Adipocyte (in vitro differentiated cells): ENCODE measurements at regions not wholly inside any gene's neighbourhood (a gene's known extent, or its start where the extent isn't known, plus 50 kb on each side); places are given as distances from the start of the nearest gene placed in this dataset.

ENCODE experiments used
- DNase-seq: peaks from one replicate; pipeline ENCODE4 v3.0.0-alpha.2; 2015; ENCODE audit warnings: low read depth
- H3K27me3 ChIP-seq: replicated peaks from 2 replicates; pipeline ENCODE4 v1.7.0; 2013; ENCODE audit warnings: mild to moderate bottlenecking, low read length, moderate library complexity; ENCODE audit not compliant: control insufficient read depth, insufficient read depth
- H3K36me3 ChIP-seq: 2 replicates; pipeline ENCODE4 v1.7.0; 2013; ENCODE audit warnings: low read length, mild to moderate bottlenecking, moderate library complexity; ENCODE audit not compliant: control insufficient read depth, insufficient read depth, severe bottlenecking
- H3K4me1 ChIP-seq: 2 replicates; pipeline ENCODE4 v1.7.0; 2013; ENCODE audit warnings: mild to moderate bottlenecking, low read length, moderate library complexity; ENCODE audit not compliant: control insufficient read depth, insufficient read depth
- H3K4me3 ChIP-seq: 2 replicates; pipeline ENCODE4 v1.7.0; 2013; ENCODE audit warnings: mild to moderate bottlenecking, low read length, moderate library complexity
- H3K9ac ChIP-seq: 2 replicates; pipeline ENCODE4 v1.7.0; 2013; ENCODE audit warnings: mild to moderate bottlenecking, low read length, moderate library complexity
- H3K9me3 ChIP-seq: 2 replicates; pipeline ENCODE4 v1.7.0; 2013; ENCODE audit warnings: mild to moderate bottlenecking, low read length, moderate library complexity; ENCODE audit not compliant: control insufficient read depth

GRCh38 chr1:178020968-178021640 lies 51.2 kb upstream of the SEC16B start:
- Histone ChIP-seq H3K9me3 (peaks cover 6% of the 10 kb centered on the region), H3K4me1 (peaks cover 7% of the 10 kb centered on the region), H3K27me3 (no peaks in the 10 kb centered on the region), H3K4me3 (no peak overlapping the region), H3K9ac (no peak overlapping the region), H3K36me3 (peaks cover 42% of the 10 kb centered on the region)
- DNase-seq: no peak

- DNase-seq: no peak
- Histone ChIP-seq H3K4me1 (peaks cover 7% of the 10 kb centered on the region), H3K9ac (no peak overlapping the region), H3K36me3 (peaks cover 34% of the 10 kb centered on the region), H3K9me3 (peaks cover 6% of the 10 kb centered on the region), H3K27me3 (no peaks in the 10 kb centered on the region), H3K4me3 (no peak overlapping the region)
These were observed 52.1 kb upstream of the SEC16B start for GRCh38 chr1:178021950-178022349.

DNA sequence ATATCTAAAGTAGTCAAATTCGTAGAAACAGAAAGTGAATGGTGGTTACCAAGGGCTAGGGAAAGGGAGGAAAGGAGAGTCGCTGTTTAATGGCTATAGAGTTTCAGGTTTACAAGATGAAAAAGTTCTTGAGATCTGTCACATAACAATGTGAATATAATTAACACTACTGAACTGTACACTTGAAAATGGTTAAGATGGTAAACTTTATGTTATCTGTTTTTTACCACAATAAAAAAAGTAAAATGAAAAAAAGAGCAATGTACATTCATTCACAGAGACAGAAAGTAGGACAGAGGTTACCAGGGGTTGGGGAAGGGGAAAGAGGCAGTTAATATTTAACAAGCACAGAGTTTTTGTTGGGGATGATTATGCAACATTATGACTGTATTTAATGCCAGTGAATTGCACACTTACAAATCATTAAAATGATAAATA lies 53.3 kb upstream of the SEC16B start:
- H3K4me1 ChIP-seq: peaks cover 7% of the 10 kb centered on the region
- H3K36me3 ChIP-seq: peaks cover 27% of the 10 kb centered on the region
- no peak overlapping the region for H3K9ac ChIP-seq
- no peak for DNase-seq
- H3K4me3 ChIP-seq: peak overlapping the region; percentile 29
- H3K27me3 ChIP-seq: no peaks in the 10 kb centered on the region
- H3K9me3 ChIP-seq: no peaks in the 10 kb centered on the region

GRCh38 chr1:178024504-178024903 lies 54.6 kb upstream of the SEC16B start:
- peaks cover 27% of the 10 kb centered on the region for H3K36me3 ChIP-seq
- H3K27me3 ChIP-seq: no peaks in the 10 kb centered on the region
- H3K4me3 ChIP-seq: no peak overlapping the region
- no peak for DNase-seq
- peaks cover 7% of the 10 kb centered on the region for H3K4me1 ChIP-seq
- H3K9ac ChIP-seq: no peak overlapping the region
- no peaks in the 10 kb centered on the region for H3K9me3 ChIP-seq

- H3K4me1 ChIP-seq: peaks cover 14% of the 10 kb centered on the region
- peaks cover 22% of the 10 kb centered on the region for H3K36me3 ChIP-seq
- H3K27me3 ChIP-seq: no peaks in the 10 kb centered on the region
- H3K4me3 ChIP-seq: no peak overlapping the region
- H3K9me3 ChIP-seq: no peaks in the 10 kb centered on the region
- DNase-seq: no peak
- H3K9ac ChIP-seq: no peak overlapping the region
These were observed 55.9 kb upstream of the SEC16B start for GRCh38 chr1:178025613-178026356.

GRCh38 chr1:178028841-178029481 lies 59.1 kb upstream of the SEC16B start:
- no peak overlapping the region for H3K4me3 ChIP-seq
- H3K9me3 ChIP-seq: no peaks in the 10 kb centered on the region
- H3K27me3 ChIP-seq: no peaks in the 10 kb centered on the region
- peaks cover 14% of the 10 kb centered on the region for H3K4me1 ChIP-seq
- DNase-seq: no peak
- peaks cover 11% of the 10 kb centered on the region for H3K36me3 ChIP-seq
- H3K9ac ChIP-seq: no peak overlapping the region

DNA sequence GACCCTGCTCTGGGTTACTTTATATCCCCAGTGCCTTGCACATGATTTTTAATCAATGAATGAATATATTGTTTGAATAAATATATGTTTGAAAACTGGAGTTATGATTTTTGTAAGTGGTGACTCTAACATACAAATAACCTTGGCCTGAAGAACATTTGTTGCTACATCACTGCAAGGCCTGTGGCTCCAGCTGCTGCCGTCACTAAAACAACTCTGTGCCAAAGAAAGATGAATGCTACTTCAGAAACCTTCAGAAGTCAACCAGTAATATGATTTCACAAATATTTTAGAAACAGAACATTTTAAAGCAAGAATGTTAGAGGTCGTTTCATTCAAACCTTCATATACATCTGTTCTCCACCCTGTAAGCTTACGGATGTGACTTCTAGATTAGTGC lies 60.6 kb upstream of the SEC16B start:
- Histone ChIP-seq H3K4me1 (peaks cover 14% of the 10 kb centered on the region), H3K4me3 (no peak overlapping the region), H3K9me3 (no peaks in the 10 kb centered on the region), H3K9ac (no peak overlapping the region), H3K36me3 (no peaks in the 10 kb centered on the region), H3K27me3 (no peaks in the 10 kb centered on the region)
- DNase-seq: no peak

DNA sequence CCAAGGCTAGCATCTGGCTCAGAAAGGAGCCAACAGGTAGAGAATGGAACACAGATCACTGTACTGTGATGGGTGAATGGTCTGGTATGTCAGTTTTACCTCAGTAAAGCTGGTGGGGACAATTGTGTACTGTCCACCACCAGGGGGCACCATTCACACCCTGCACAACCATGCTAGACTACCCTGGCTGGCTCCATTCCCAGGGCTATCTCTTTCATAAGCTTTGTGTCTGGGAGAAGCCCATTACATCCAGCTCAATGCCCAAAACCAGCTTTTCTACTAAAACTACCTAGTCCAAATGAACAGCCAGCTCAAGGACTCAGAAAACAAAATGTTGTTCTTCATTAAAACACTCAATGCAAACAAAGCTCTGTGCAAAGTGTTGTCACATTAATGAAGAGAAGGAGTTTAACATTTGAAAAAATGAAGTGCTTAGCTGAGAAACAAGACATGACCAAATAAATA lies 62.0 kb upstream of the RASAL2 start:
- no peak overlapping the region for H3K9ac ChIP-seq
- no peak overlapping the region for H3K4me3 ChIP-seq
- H3K36me3 ChIP-seq: no peaks in the 10 kb centered on the region
- peak; percentile 98 for DNase-seq
- no peaks in the 10 kb centered on the region for H3K27me3 ChIP-seq
- peaks cover 14% of the 10 kb centered on the region for H3K4me1 ChIP-seq
- H3K9me3 ChIP-seq: no peaks in the 10 kb centered on the region

DNA sequence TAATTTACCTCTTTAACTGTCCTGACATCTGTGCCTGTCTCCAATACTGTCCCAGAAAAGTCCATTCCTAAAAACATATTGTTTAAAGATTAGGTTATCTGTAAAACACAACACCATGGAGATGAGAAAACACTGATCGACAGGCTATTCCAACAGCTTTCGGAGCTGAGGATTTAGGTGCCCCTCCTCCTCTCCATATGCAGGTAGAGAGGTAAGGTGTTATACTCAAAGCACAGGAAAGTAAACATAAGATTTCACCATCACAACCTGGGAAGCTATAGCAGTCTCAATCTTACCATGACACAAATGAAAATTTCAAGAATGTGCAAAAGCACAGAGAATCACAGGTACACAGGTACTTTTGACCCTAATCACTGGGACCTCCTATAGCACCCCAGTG lies 60.9 kb upstream of the RASAL2 start:
- Histone ChIP-seq H3K9me3 (no peaks in the 10 kb centered on the region), H3K9ac (no peak overlapping the region), H3K36me3 (no peaks in the 10 kb centered on the region), H3K4me3 (no peak overlapping the region), H3K27me3 (no peaks in the 10 kb centered on the region), H3K4me1 (peaks cover 19% of the 10 kb centered on the region)
- no peak for DNase-seq

DNA sequence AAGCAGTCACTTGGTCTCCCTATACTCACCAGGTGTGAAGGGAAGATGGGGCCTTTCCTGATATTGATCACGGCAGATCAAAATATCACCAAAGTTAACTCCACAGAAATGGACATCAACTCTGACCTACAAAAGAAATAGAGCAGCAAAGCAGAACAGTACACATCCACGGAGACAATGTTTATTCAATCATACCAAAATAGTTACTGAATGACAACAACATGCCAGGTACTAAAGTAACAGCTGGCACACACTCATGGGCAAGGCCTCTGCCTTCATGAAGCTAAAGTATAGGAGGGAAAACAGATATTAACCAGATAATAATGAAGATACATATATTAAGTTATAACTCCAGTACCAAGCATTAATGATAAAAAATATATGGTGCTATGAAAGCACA lies 59.2 kb upstream of the RASAL2 start:
- no peak overlapping the region for H3K4me3 ChIP-seq

GRCh38 chr1:178036090-178036489 lies 57.8 kb upstream of the RASAL2 start:
- Histone ChIP-seq H3K27me3 (no peaks in the 10 kb centered on the region), H3K9ac (no peak overlapping the region), H3K36me3 (no peaks in the 10 kb centered on the region), H3K4me3 (no peak overlapping the region), H3K9me3 (no peaks in the 10 kb centered on the region), H3K4me1 (peaks cover 19% of the 10 kb centered on the region)
- DNase-seq: no peak

More for the DNA sequence above, 59.2 kb upstream of the RASAL2 start:
- Histone ChIP-seq H3K9ac (no peak overlapping the region), H3K27me3 (no peaks in the 10 kb centered on the region), H3K36me3 (no peaks in the 10 kb centered on the region), H3K9me3 (no peaks in the 10 kb centered on the region), H3K4me1 (peaks cover 26% of the 10 kb centered on the region)
- no peak for DNase-seq
